ENCODE measurements at regions not wholly inside any gene's neighbourhood (a gene's known extent, or its start where the extent isn't known, plus 50 kb on each side); places are given as distances from the start of the nearest gene placed in this dataset.

DNA sequence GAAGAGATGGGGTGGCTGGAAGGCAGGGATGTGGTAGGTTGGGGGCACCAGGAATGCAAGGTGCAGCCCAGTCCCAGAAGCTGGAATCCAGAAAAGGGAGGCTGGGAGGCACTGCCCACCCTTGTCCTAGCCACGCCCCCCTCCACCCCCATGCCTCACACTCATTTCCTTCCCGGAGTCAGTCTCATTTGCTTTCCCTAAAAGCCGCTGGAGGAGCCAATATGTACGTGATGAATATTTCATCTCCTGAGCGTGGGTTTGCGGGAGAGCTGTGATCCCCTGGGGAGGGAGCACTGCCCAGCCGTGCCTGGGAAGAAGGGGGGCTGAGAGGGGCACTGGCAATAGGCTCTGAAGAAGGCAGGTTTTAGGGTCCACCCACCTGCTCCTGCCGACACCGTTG is 124.5 kb upstream of the LHX1 start:
- H3K4me3 ChIP-seq (ENCODE audit: low read length in 2 of 2), result no peak overlapping the region
- 8% methylated on average over 9 of the region's 9 CpGs for WGBS
- no peaks in the 10 kb centered on the region for H3K36me3 ChIP-seq (ENCODE audit: control insufficient read depth in 2 of 2, insufficient read depth in 2 of 2, low read length in 1 of 2)
- no peaks in the 10 kb centered on the region for H3K9me3 ChIP-seq (ENCODE audit: control insufficient read depth in 2 of 2, insufficient read depth in 1 of 2, low read length in 1 of 2)
- H3K27me3 ChIP-seq (ENCODE audit: control insufficient read depth in 2 of 2, insufficient read depth in 1 of 2, low read length in 1 of 2), result peaks cover 47 to 84% of the 10 kb centered on the region in 2 donors
- DNase-seq (ENCODE audit: low read depth in 6 of 9, low spot score in 9 of 9), result no peak
- H3K4me1 ChIP-seq (ENCODE audit: control insufficient read depth in 2 of 2, insufficient read depth in 2 of 2, low read length in 2 of 2), result no peaks in the 10 kb centered on the region
- no peak overlapping the region for H3K27ac ChIP-seq (ENCODE audit: low read depth in 1 of 2, low read length in 1 of 2)

GRCh38 chr17:36813357-36813756 is 123.9 kb upstream of the LHX1 start:
- Histone ChIP-seq H3K27me3 (ENCODE audit: control insufficient read depth in 2 of 2, insufficient read depth in 1 of 2, low read length in 1 of 2) (peaks cover 41 to 81% of the 10 kb centered on the region in 2 donors), H3K4me3 (ENCODE audit: low read length in 2 of 2) (no peak overlapping the region), H3K36me3 (ENCODE audit: control insufficient read depth in 2 of 2, insufficient read depth in 2 of 2, low read length in 1 of 2) (no peaks in the 10 kb centered on the region), H3K27ac (ENCODE audit: low read depth in 1 of 2, low read length in 1 of 2) (no peak overlapping the region), H3K9me3 (ENCODE audit: control insufficient read depth in 2 of 2, insufficient read depth in 1 of 2, low read length in 1 of 2) (no peaks in the 10 kb centered on the region), H3K4me1 (ENCODE audit: control insufficient read depth in 2 of 2, insufficient read depth in 2 of 2, low read length in 2 of 2) (no peaks in the 10 kb centered on the region)
- no peak for DNase-seq (ENCODE audit: low read depth in 6 of 9, low spot score in 9 of 9)
- WGBS, result 59% methylated on average over 5 of the region's 5 CpGs

DNA sequence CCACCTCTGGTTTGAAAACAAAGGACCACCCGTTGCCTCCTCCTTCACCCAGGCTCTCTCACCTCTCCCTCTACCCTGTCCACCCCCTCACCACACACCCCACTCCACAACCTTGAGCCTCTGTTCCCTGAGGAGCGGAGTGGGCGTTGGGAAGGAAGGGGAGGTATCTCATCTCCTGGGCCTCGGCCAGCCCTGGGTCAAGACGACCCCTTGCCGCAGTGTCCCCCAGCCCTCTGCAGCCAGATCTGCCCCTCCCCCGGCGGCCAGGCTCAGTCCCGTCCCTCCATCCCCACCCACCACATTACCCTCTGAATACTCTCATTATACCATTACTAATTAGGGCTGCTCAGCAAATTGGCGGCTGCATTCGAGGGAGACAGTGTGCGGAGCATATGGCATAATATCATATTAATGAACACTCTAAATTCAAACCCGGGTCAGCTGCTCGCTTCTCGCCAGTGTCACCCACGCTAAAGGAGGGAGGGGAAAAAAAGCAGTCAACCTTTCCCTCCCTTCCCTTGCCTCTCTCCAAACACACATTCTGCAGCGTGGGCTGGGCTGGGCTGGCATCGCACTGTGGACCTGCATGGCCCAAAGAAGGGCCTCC is 123.2 kb upstream of the LHX1 start:
- 54% methylated on average over 18 of the region's 18 CpGs for WGBS
- Histone ChIP-seq H3K27me3 (ENCODE audit: control insufficient read depth in 2 of 2, insufficient read depth in 1 of 2, low read length in 1 of 2) (peaks cover 34 to 77% of the 10 kb centered on the region in 2 donors), H3K4me1 (ENCODE audit: control insufficient read depth in 2 of 2, insufficient read depth in 2 of 2, low read length in 2 of 2) (no peaks in the 10 kb centered on the region), H3K27ac (ENCODE audit: low read depth in 1 of 2, low read length in 1 of 2) (no peak overlapping the region), H3K36me3 (ENCODE audit: control insufficient read depth in 2 of 2, insufficient read depth in 2 of 2, low read length in 1 of 2) (no peaks in the 10 kb centered on the region), H3K9me3 (ENCODE audit: control insufficient read depth in 2 of 2, insufficient read depth in 1 of 2, low read length in 1 of 2) (no peaks in the 10 kb centered on the region), H3K4me3 (ENCODE audit: low read length in 2 of 2) (no peak overlapping the region)
- DNase-seq (ENCODE audit: low read depth in 6 of 9, low spot score in 9 of 9), result no peak

GRCh38 chr17:36814958-36815357 is 122.3 kb upstream of the LHX1 start:
- no peak for DNase-seq (ENCODE audit: low read depth in 6 of 9, low spot score in 9 of 9)
- 86% methylated on average over 7 of the region's 7 CpGs for WGBS
- Histone ChIP-seq H3K9me3 (ENCODE audit: control insufficient read depth in 2 of 2, insufficient read depth in 1 of 2, low read length in 1 of 2) (no peaks in the 10 kb centered on the region), H3K27me3 (ENCODE audit: control insufficient read depth in 2 of 2, insufficient read depth in 1 of 2, low read length in 1 of 2) (peaks cover 25 to 72% of the 10 kb centered on the region in 2 donors), H3K4me3 (ENCODE audit: low read length in 2 of 2) (no peak overlapping the region), H3K4me1 (ENCODE audit: control insufficient read depth in 2 of 2, insufficient read depth in 2 of 2, low read length in 2 of 2) (no peaks in the 10 kb centered on the region), H3K36me3 (ENCODE audit: control insufficient read depth in 2 of 2, insufficient read depth in 2 of 2, low read length in 1 of 2) (no peaks in the 10 kb centered on the region), H3K27ac (ENCODE audit: low read depth in 1 of 2, low read length in 1 of 2) (no peak overlapping the region)

- Histone ChIP-seq H3K27ac (ENCODE audit: low read depth in 1 of 2, low read length in 1 of 2) (no peak overlapping the region), H3K36me3 (ENCODE audit: control insufficient read depth in 2 of 2, insufficient read depth in 2 of 2, low read length in 1 of 2) (no peaks in the 10 kb centered on the region), H3K4me3 (ENCODE audit: low read length in 2 of 2) (no peak overlapping the region), H3K9me3 (ENCODE audit: control insufficient read depth in 2 of 2, insufficient read depth in 1 of 2, low read length in 1 of 2) (no peaks in the 10 kb centered on the region), H3K27me3 (ENCODE audit: control insufficient read depth in 2 of 2, insufficient read depth in 1 of 2, low read length in 1 of 2) (peaks cover 14 to 62% of the 10 kb centered on the region in 2 donors), H3K4me1 (ENCODE audit: control insufficient read depth in 2 of 2, insufficient read depth in 2 of 2, low read length in 2 of 2) (no peaks in the 10 kb centered on the region)
- 78% methylated on average over 17 of the region's 17 CpGs for WGBS
- no peak for DNase-seq (ENCODE audit: low read depth in 6 of 9, low spot score in 9 of 9)
Measured at GRCh38 chr17:36816214-36816906, 120.9 kb upstream of the LHX1 start.

DNA sequence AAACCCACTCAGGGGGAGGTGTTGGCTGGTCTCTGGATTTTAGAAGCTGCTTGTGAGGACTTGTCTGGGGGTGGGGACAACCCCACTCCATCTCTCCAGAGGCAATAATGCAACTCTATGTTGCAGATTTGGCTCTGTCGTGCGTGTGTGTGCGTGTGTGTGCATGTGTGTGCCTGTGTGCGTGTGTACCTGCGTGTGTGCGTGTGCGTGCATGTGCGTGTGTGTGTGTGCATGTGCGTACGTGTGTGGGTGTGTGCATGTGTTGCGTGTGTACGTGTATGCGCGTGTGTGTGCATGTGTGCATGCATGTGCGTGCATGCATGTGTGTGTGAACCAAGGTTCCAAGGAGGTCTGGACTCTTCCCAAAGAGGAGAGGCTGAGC is 120.4 kb upstream of the LHX1 start:
- Histone ChIP-seq H3K9me3 (ENCODE audit: control insufficient read depth in 2 of 2, insufficient read depth in 1 of 2, low read length in 1 of 2) (no peaks in the 10 kb centered on the region), H3K27ac (ENCODE audit: low read depth in 1 of 2, low read length in 1 of 2) (no peak overlapping the region), H3K4me1 (ENCODE audit: control insufficient read depth in 2 of 2, insufficient read depth in 2 of 2, low read length in 2 of 2) (no peaks in the 10 kb centered on the region), H3K4me3 (ENCODE audit: low read length in 2 of 2) (no peak overlapping the region), H3K27me3 (ENCODE audit: control insufficient read depth in 2 of 2, insufficient read depth in 1 of 2, low read length in 1 of 2) (peaks cover 11 to 60% of the 10 kb centered on the region in 2 donors), H3K36me3 (ENCODE audit: control insufficient read depth in 2 of 2, insufficient read depth in 2 of 2, low read length in 1 of 2) (no peaks in the 10 kb centered on the region)
- WGBS, result 95% methylated on average over 15 of the region's 15 CpGs
- DNase-seq (ENCODE audit: low read depth in 6 of 9, low spot score in 9 of 9), result no peak

DNA sequence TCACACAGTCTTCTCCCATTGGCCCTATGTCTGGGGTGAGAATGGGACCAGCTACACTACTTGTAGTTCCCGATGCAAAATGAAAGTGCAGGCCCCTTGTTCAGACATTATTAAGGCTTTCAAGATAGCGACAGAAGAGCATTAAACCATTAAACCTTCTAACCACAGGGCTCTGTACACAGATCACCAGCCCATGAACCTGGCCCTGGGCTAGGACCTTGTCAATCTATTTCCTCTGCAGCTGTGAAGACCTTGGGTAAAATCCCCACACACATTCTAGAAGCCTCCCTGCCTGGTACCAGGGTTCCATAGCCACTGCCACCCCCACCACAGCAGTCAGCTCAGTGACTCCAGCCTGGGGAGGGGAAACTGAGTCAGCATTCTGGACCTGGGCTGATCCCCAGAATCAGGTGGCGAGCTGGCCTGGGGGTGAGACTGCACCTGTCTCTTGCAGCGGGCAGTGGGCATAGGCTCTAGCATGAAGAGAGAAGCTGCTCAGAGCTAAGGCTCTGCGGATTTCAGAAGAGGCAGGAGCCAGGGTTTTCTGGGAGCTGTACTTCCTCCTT is 119.7 kb upstream of the LHX1 start:
- no peak for DNase-seq (ENCODE audit: low read depth in 6 of 9, low spot score in 9 of 9)
- WGBS, result 88% methylated on average over 5 of the region's 5 CpGs
- Histone ChIP-seq H3K4me3 (ENCODE audit: low read length in 2 of 2) (no peak overlapping the region), H3K27me3 (ENCODE audit: control insufficient read depth in 2 of 2, insufficient read depth in 1 of 2, low read length in 1 of 2) (peaks cover 11 to 54% of the 10 kb centered on the region in 2 donors), H3K9me3 (ENCODE audit: control insufficient read depth in 2 of 2, insufficient read depth in 1 of 2, low read length in 1 of 2) (no peaks in the 10 kb centered on the region), H3K36me3 (ENCODE audit: control insufficient read depth in 2 of 2, insufficient read depth in 2 of 2, low read length in 1 of 2) (no peaks in the 10 kb centered on the region), H3K27ac (ENCODE audit: low read depth in 1 of 2, low read length in 1 of 2) (no peak overlapping the region), H3K4me1 (ENCODE audit: control insufficient read depth in 2 of 2, insufficient read depth in 2 of 2, low read length in 2 of 2) (no peaks in the 10 kb centered on the region)

DNA sequence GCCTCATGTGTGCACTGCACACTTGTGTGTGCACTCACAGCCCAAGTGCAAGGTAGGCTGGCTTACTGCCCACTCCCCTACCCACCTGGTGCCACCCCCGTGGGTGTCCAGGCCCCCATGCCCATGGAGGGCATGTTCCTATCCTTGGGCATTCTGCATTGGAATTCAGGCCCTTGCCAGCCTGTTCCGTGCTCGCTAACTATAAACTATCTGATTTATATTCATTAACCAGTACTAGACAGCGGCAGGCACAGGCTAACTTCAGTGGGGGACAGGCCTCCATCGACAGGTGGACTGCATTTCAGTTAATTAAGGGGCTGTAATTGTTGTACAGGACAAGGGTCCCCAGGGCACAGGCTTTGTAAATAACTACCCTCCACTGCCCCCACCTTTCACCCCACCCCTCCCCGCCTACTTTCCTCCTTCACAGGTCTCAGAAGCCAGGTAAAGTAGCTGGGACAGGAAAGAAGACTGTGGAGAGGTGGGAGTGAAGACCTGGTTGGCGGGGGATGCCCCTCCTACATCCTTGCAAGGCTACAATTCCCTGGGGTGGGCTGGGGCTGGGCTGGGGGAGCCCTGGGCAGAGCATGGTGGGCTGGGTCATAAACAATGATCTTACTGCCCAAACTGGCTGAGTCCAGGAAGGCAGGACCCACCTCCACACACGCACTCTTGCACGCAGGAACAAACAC is 119.0 kb upstream of the LHX1 start:
- Histone ChIP-seq H3K27ac (ENCODE audit: low read depth in 1 of 2, low read length in 1 of 2) (no peak overlapping the region), H3K27me3 (ENCODE audit: control insufficient read depth in 2 of 2, insufficient read depth in 1 of 2, low read length in 1 of 2) (peaks cover 10 to 47% of the 10 kb centered on the region in 2 donors), H3K4me1 (ENCODE audit: control insufficient read depth in 2 of 2, insufficient read depth in 2 of 2, low read length in 2 of 2) (no peaks in the 10 kb centered on the region), H3K9me3 (ENCODE audit: control insufficient read depth in 2 of 2, insufficient read depth in 1 of 2, low read length in 1 of 2) (no peaks in the 10 kb centered on the region), H3K36me3 (ENCODE audit: control insufficient read depth in 2 of 2, insufficient read depth in 2 of 2, low read length in 1 of 2) (no peaks in the 10 kb centered on the region), H3K4me3 (ENCODE audit: low read length in 2 of 2) (no peak overlapping the region)
- 89% methylated on average over 9 of the region's 9 CpGs for WGBS
- no peak for DNase-seq (ENCODE audit: low read depth in 6 of 9, low spot score in 9 of 9)

Measured in thymus (tissue), 11 donors.